OCI-LY7 (cell line): ENCODE measurements at regions not wholly inside any gene's neighbourhood (a gene's known extent, or its start where the extent isn't known, plus 50 kb on each side); places are given as distances from the start of the nearest gene placed in this dataset.

Experiments
- BruUV-seq: library from RNA; stranded (reverse); fragments of 400-500 nt; replicated peaks from 2 replicates; lab custom pipeline; 2021; lab: Mats Ljungman, UMichigan
- CTCF ChIA-PET: fragments of 300-600 bp; sonication (Branson Sonifier 250); formaldehyde crosslinking; loops from one replicate; lab custom pipeline; 2022; ENCODE audit warnings: antibody characterized with exemption; ENCODE audit not compliant: unreplicated experiment; lab: Charles Lee
- POLR2A ChIA-PET: fragments of 300-600 bp; sonication (Branson Sonifier 250); formaldehyde crosslinking; loops from one replicate; lab custom pipeline; 2022; ENCODE audit warnings: antibody characterized with exemption; lab: Charles Lee
- DNase-seq: peaks from one replicate; pipeline ENCODE4 v3.0.0-alpha.2; 2015; ENCODE audit warnings: low spot score
- H2AFZ ChIP-seq: fragments of 200-600 bp; sonication (generic), shearing (Covaris generic); 2 replicates; pipeline ENCODE4 v1.6.1; 2014; ENCODE audit warnings: mild to moderate bottlenecking, antibody characterized with exemption, low read length, moderate library complexity
- H3K27ac ChIP-seq: fragments of 200-600 bp; sonication (generic); 2 replicates; pipeline ENCODE4 v1.5.1; 2014; ENCODE audit warnings: mixed run types, low read depth, mild to moderate bottlenecking, moderate library complexity, low read length, inconsistent platforms; ENCODE audit not compliant: poor library complexity, severe bottlenecking
- H3K36me3 ChIP-seq: fragments of 200-600 bp; sonication (generic); 2 replicates; pipeline ENCODE4 v1.6.1; 2014; ENCODE audit warnings: mild to moderate bottlenecking, antibody characterized with exemption, low read length, moderate library complexity, mixed read lengths; ENCODE audit not compliant: insufficient read depth
- H3K4me1 ChIP-seq: fragments of 200-600 bp; sonication (generic); 2 replicates; pipeline ENCODE4 v1.5.1; 2014; ENCODE audit warnings: mild to moderate bottlenecking, low read length; ENCODE audit not compliant: insufficient read depth, poor library complexity, severe bottlenecking
- H3K4me2 ChIP-seq: fragments of 200-600 bp; sonication (generic); 2 replicates; pipeline ENCODE4 v1.6.1; 2014; ENCODE audit warnings: mild to moderate bottlenecking, low read length
- H3K4me3 ChIP-seq: fragments of 200-600 bp; sonication (generic); 2 replicates; pipeline ENCODE4 v1.5.1; 2014; ENCODE audit warnings: mild to moderate bottlenecking, low read depth, low read length; ENCODE audit not compliant: poor library complexity, severe bottlenecking
- H3K79me2 ChIP-seq: fragments of 200-600 bp; sonication (generic); 2 replicates; pipeline ENCODE4 v1.6.1; 2016; ENCODE audit warnings: low read depth, mild to moderate bottlenecking, low read length, moderate library complexity, mixed read lengths; ENCODE audit not compliant: insufficient read depth
- H3K9me2 ChIP-seq: fragments of 200-600 bp; sonication (generic); 2 replicates; pipeline ENCODE4 v1.6.1; 2016; ENCODE audit warnings: mild to moderate bottlenecking, low read length, mixed read lengths; ENCODE audit not compliant: insufficient read depth
- H3K9me3 ChIP-seq: fragments of 200-600 bp; sonication (generic); 2 replicates; pipeline ENCODE4 v1.6.1; 2014; ENCODE audit warnings: mild to moderate bottlenecking, mixed run types, low read length, mixed read lengths
- H4K20me1 ChIP-seq: fragments of 200-600 bp; sonication (generic); 2 replicates; pipeline ENCODE4 v1.6.1; 2014; ENCODE audit warnings: mild to moderate bottlenecking, antibody characterized with exemption, low read length, moderate library complexity, mixed read lengths; ENCODE audit not compliant: insufficient read depth
- CTCF ChIP-seq: fragments of 200-600 bp; sonication (generic); conservative IDR thresholded peaks from 2 replicates; pipeline ENCODE4 v1.5.1; 2014; ENCODE audit warnings: mild to moderate bottlenecking, antibody characterized with exemption, low read length, moderate library complexity, mixed read lengths
- EZH2phosphoT487 ChIP-seq: fragments of 200-600 bp; sonication (generic); IDR thresholded peaks from 2 replicates; pipeline ENCODE4 v1.6.1; 2018; ENCODE audit warnings: low read depth, borderline replicate concordance, mild to moderate bottlenecking, mixed run types, antibody characterized with exemption, low read length, moderate library complexity, mixed read lengths
- intact Hi-C: fragments of 100-400 bp; cut with micrococcal nuclease; formaldehyde crosslinking; loops from one replicate; pipeline ENCODE4 v1.10.0; 2022; ENCODE audit not compliant: unreplicated experiment

- no TSS peak for BruUV-seq
- intact Hi-C loops, result no loop called here
- H3K9me3 ChIP-seq, result no peaks in the 10 kb centered on the region
- CTCF ChIA-PET, result no interaction called here
- no peaks in the 10 kb centered on the region for H4K20me1 ChIP-seq
- no peak overlapping the region for H3K4me3 ChIP-seq
- no peaks in the 10 kb centered on the region for H3K9me2 ChIP-seq
- POLR2A ChIA-PET, result no interaction called here
- H2AFZ ChIP-seq, result no peak overlapping the region
- no peaks in the 10 kb centered on the region for H3K36me3 ChIP-seq
- H3K4me2 ChIP-seq, result no peak overlapping the region
- H3K4me1 ChIP-seq, result no peaks in the 10 kb centered on the region
- no peak for TF ChIP-seq EZH2phosphoT487
- no peak for TF ChIP-seq CTCF
- DNase-seq, result no peak
- no peaks in the 10 kb centered on the region for H3K79me2 ChIP-seq
- H3K27ac ChIP-seq, result no peak overlapping the region
Measured at GRCh38 chr15:93811305-93811704, 420.1 kb upstream of the MCTP2 start.

- Histone ChIP-seq H4K20me1 (no peaks in the 10 kb centered on the region), H3K4me1 (no peaks in the 10 kb centered on the region), H3K9me3 (no peaks in the 10 kb centered on the region), H3K4me3 (no peak overlapping the region), H3K27ac (no peak overlapping the region), H3K36me3 (no peaks in the 10 kb centered on the region), H2AFZ (no peak overlapping the region), H3K4me2 (no peak overlapping the region), H3K9me2 (no peaks in the 10 kb centered on the region), H3K79me2 (no peaks in the 10 kb centered on the region)
- BruUV-seq, result no TSS peak
- TF ChIP-seq CTCF (no peak), EZH2phosphoT487 (no peak)
- no peak for DNase-seq
- CTCF ChIA-PET, result no interaction called here
- POLR2A ChIA-PET, result no interaction called here
- intact Hi-C loops, result no loop called here
Measured at GRCh38 chr15:93809516-93809915, 421.8 kb upstream of the MCTP2 start.

GRCh38 chr15:93803421-93804152, 427.8 kb upstream of the MCTP2 start:
- no peak for TF ChIP-seq CTCF
- TF ChIP-seq EZH2phosphoT487, result no peak
- H4K20me1 ChIP-seq, result no peaks in the 10 kb centered on the region
- no peak overlapping the region for H3K4me2 ChIP-seq
- no peaks in the 10 kb centered on the region for H3K79me2 ChIP-seq
- POLR2A ChIA-PET, result no interaction called here
- H3K4me3 ChIP-seq, result no peak overlapping the region
- no peaks in the 10 kb centered on the region for H3K9me2 ChIP-seq
- CTCF ChIA-PET, result interaction anchor here (0.6 kb wide), 1 partner anchor 11 kb away, joined by 3 read pairs; no protein-coding TSS in a partner anchor
- H2AFZ ChIP-seq, result no peak overlapping the region
- H3K9me3 ChIP-seq, result no peaks in the 10 kb centered on the region
- no peak for DNase-seq
- no peak overlapping the region for H3K27ac ChIP-seq
- H3K36me3 ChIP-seq, result no peaks in the 10 kb centered on the region
- intact Hi-C loops, result no loop called here
- H3K4me1 ChIP-seq, result no peaks in the 10 kb centered on the region
- no TSS peak for BruUV-seq
